ENCODE measurements at regions not wholly inside any gene's neighbourhood (a gene's known extent, or its start where the extent isn't known, plus 50 kb on each side); places are given as distances from the start of the nearest gene placed in this dataset.

- no peak for DNase-seq
- Histone ChIP-seq H3K27me3 (ENCODE audit: control insufficient read depth in 3 of 3, insufficient read depth in 3 of 3, low read length in 2 of 3) (no peaks in the 10 kb centered on the region), H3K9ac (ENCODE audit: insufficient read depth in 1 of 2, low read length in 2 of 2) (no peak overlapping the region), H3K4me1 (ENCODE audit: control insufficient read depth in 5 of 5, insufficient read depth in 5 of 5, low read length in 5 of 5) (no peaks in the 10 kb centered on the region), H3K4me3 (no peak overlapping the region), H3K9me3 (ENCODE audit: control insufficient read depth in 4 of 4, insufficient read depth in 3 of 4, low read length in 3 of 4) (no peaks in the 10 kb centered on the region), H3K27ac (ENCODE audit: low read depth in 1 of 2, low read length in 1 of 2) (no peak overlapping the region), H3K36me3 (ENCODE audit: control insufficient read depth in 4 of 4, insufficient read depth in 4 of 4, low read length in 4 of 4) (no peaks in the 10 kb centered on the region)
- WGBS, 2 donors: 79 to 83% methylated on average over 5 of the region's 5 CpGs
- no peak for ATAC-seq (ENCODE audit: insufficient read depth, low FRiP score)
- TF ChIP-seq CTCF (IDR thresholded peaks at IDR 0.05; ENCODE audit: control extremely low read depth, extremely low read depth): no peak
These were observed 857.8 kb upstream of the B3GALT2 start for GRCh38 chr1:194043984-194044755.

GRCh38 chr1:194042736-194043135 is 856.3 kb upstream of the B3GALT2 start:
- Histone ChIP-seq H3K9ac (ENCODE audit: insufficient read depth in 1 of 2, low read length in 2 of 2) (no peak overlapping the region), H3K9me3 (ENCODE audit: control insufficient read depth in 4 of 4, insufficient read depth in 3 of 4, low read length in 3 of 4) (no peaks in the 10 kb centered on the region), H3K27me3 (ENCODE audit: control insufficient read depth in 3 of 3, insufficient read depth in 3 of 3, low read length in 2 of 3) (no peaks in the 10 kb centered on the region), H3K36me3 (ENCODE audit: control insufficient read depth in 4 of 4, insufficient read depth in 4 of 4, low read length in 4 of 4) (no peaks in the 10 kb centered on the region), H3K27ac (ENCODE audit: low read depth in 1 of 2, low read length in 1 of 2) (no peak overlapping the region), H3K4me3 (no peak overlapping the region), H3K4me1 (ENCODE audit: control insufficient read depth in 5 of 5, insufficient read depth in 5 of 5, low read length in 5 of 5) (no peaks in the 10 kb centered on the region)
- no peak for TF ChIP-seq CTCF (IDR thresholded peaks at IDR 0.05; ENCODE audit: control extremely low read depth, extremely low read depth)
- peak in 2 of 3 donors; percentile 55 to 56 for DNase-seq
- ATAC-seq (ENCODE audit: insufficient read depth, low FRiP score): no peak
- 87 to 92% methylated on average over 3 of the region's 3 CpGs for WGBS, 2 donors

DNA sequence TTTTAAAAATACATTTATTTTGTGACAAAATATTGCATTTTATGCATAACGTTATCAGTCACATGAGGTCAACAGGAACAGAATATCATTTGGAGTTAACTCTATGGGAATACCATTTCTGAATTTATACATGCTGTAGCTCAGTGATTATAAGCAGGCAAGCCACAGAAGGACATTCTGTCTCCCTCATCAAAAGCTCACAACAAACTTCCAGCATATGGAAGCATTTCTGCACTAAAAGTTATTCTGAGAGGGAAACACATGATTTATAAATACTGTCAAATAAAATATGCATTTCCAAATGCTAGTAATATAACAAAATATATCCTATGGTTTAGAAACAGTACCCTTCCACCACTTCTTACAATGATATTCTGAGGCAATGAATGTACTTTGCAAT is 854.1 kb upstream of the B3GALT2 start:
- WGBS, 2 donors: 90 to 91% methylated on average over 1 of the region's 1 CpG
- no peak for DNase-seq

More for the DNA sequence above, 854.1 kb upstream of the B3GALT2 start:
- TF ChIP-seq CTCF (IDR thresholded peaks at IDR 0.05; ENCODE audit: control extremely low read depth, extremely low read depth): no peak
- ATAC-seq (ENCODE audit: insufficient read depth, low FRiP score): no peak
- Histone ChIP-seq H3K27ac (ENCODE audit: low read depth in 1 of 2, low read length in 1 of 2) (no peak overlapping the region), H3K9ac (ENCODE audit: insufficient read depth in 1 of 2, low read length in 2 of 2) (no peak overlapping the region), H3K27me3 (ENCODE audit: control insufficient read depth in 3 of 3, insufficient read depth in 3 of 3, low read length in 2 of 3) (no peaks in the 10 kb centered on the region), H3K36me3 (ENCODE audit: control insufficient read depth in 4 of 4, insufficient read depth in 4 of 4, low read length in 4 of 4) (no peaks in the 10 kb centered on the region), H3K4me1 (ENCODE audit: control insufficient read depth in 5 of 5, insufficient read depth in 5 of 5, low read length in 5 of 5) (no peaks in the 10 kb centered on the region), H3K9me3 (ENCODE audit: control insufficient read depth in 4 of 4, insufficient read depth in 3 of 4, low read length in 3 of 4) (no peaks in the 10 kb centered on the region), H3K4me3 (no peak overlapping the region)

All from lung (tissue), 11 donors.